ENCODE measurements at regions not wholly inside any gene's neighbourhood (a gene's known extent, or its start where the extent isn't known, plus 50 kb on each side); places are given as distances from the start of the nearest gene placed in this dataset.

DNA sequence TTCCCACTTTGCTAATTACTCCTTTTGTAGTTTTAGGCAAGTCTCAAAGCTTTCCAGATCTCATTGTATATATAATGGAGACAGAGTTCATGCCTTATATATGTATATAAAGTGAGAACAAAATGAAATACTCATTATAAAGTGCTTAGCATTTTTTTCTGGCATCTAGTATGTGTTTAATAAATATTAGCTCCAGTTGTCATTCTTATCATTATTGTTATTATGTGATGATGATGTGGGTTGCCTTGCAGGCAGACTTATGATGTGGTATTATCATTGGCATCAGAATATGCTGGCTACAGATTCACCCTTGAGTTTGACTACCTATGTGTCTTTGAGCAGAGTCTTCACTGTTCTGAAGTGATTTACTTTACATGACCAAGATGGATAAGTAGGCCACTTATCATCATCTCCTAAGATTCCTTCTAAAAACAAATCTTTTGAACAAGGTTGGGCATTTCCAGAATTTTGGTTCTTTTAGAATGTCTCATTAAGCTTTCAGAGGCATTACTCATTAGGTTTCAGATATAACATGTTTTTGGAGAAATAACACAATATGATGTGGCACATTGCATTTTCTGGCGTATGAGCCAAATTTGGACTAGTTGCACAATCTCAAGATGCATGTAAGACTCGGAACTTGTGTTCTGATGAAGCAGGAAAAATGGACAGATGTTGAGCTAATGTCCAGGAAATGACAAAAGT lies 145.6 kb upstream of the TNC start:
- Histone ChIP-seq H3K36me3 (no peaks in the 10 kb centered on the region), H3K4me3 (no peak overlapping the region), H3K27me3 (no peaks in the 10 kb centered on the region), H3K27ac (no peak overlapping the region), H3K4me1 (peaks cover 0 to 14% (median 2%) of the 10 kb centered on the region in 4 donors), H3K9me3 (no peaks in the 10 kb centered on the region)
- DNase-seq (ENCODE audit: low spot score in 2 of 2), result no peak
- TF ChIP-seq, protein P1, sequence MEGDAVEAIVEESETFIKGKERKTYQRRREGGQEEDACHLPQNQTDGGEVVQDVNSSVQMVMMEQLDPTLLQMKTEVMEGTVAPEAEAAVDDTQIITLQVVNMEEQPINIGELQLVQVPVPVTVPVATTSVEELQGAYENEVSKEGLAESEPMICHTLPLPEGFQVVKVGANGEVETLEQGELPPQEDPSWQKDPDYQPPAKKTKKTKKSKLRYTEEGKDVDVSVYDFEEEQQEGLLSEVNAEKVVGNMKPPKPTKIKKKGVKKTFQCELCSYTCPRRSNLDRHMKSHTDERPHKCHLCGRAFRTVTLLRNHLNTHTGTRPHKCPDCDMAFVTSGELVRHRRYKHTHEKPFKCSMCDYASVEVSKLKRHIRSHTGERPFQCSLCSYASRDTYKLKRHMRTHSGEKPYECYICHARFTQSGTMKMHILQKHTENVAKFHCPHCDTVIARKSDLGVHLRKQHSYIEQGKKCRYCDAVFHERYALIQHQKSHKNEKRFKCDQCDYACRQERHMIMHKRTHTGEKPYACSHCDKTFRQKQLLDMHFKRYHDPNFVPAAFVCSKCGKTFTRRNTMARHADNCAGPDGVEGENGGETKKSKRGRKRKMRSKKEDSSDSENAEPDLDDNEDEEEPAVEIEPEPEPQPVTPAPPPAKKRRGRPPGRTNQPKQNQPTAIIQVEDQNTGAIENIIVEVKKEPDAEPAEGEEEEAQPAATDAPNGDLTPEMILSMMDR (IDR thresholded peaks at IDR 0.05), result no peak
- TF ChIP-seq POLR2A (IDR thresholded peaks at IDR 0.05) (no peak), EP300 (IDR thresholded peaks at IDR 0.05) (no peak)
- WGBS, 2 donors, result 88 to 95% methylated on average over 2 of the region's 2 CpGs

DNA sequence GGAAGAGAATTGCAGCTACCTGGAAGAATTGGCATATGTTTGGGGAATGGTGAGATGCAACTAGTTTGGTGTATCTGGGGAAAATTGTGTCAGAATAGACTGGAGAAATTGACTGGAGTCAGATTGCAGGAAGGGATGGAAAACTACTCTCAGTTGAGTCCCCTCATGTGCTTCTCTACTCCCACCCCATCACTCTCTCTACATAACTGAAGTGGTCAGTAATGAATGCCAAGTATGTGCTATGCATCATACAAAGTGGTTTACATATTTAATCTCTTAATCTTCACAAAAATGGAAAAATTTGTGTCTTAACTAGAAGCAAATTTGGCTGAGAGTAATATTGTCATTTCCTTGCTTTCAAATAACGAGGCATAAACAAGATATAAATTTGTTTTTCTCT lies 146.4 kb upstream of the TNC start:
- Histone ChIP-seq H3K9me3 (no peaks in the 10 kb centered on the region), H3K4me1 (peaks cover 0 to 14% (median 2%) of the 10 kb centered on the region in 4 donors), H3K27ac (no peak overlapping the region), H3K27me3 (no peaks in the 10 kb centered on the region), H3K4me3 (no peak overlapping the region), H3K36me3 (no peaks in the 10 kb centered on the region)
- WGBS, 2 donors, result 90 to 96% methylated on average over 1 of the region's 1 CpG
- TF ChIP-seq EP300 (IDR thresholded peaks at IDR 0.05) (no peak), POLR2A (IDR thresholded peaks at IDR 0.05) (no peak)
- TF ChIP-seq, protein P1 (IDR thresholded peaks at IDR 0.05), result no peak
- no peak for DNase-seq (ENCODE audit: low spot score in 2 of 2)

DNA sequence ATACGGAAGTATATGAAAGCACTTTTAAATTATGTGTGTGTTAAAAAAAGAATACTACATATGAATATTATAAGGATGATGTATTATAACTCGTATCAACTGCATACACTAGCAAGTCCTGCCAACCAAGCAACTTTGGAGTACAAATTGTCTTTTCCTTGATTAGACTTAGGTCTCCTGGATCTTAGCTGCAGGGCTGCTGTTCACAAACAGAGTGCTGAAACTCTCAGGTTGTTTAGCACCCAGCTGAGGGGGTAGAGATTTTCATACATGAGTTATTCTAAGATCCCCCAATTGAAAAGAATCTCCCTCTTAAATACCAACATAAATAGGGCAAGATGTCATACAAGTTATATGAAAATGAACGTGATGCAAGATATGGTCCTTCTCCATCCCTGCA lies 149.8 kb upstream of the TNC start:
- Histone ChIP-seq H3K36me3 (no peaks in the 10 kb centered on the region), H3K27ac (no peak overlapping the region), H3K4me3 (no peak overlapping the region), H3K27me3 (no peaks in the 10 kb centered on the region), H3K4me1 (peaks cover 0 to 14% (median 2%) of the 10 kb centered on the region in 4 donors), H3K9me3 (no peaks in the 10 kb centered on the region)
- TF ChIP-seq, protein P1 (IDR thresholded peaks at IDR 0.05), result no peak
- TF ChIP-seq POLR2A (IDR thresholded peaks at IDR 0.05) (no peak), EP300 (IDR thresholded peaks at IDR 0.05) (no peak)
- WGBS, 2 donors, result 70 to 75% methylated on average over 3 of the region's 3 CpGs
- no peak for DNase-seq (ENCODE audit: low spot score in 2 of 2)

DNA sequence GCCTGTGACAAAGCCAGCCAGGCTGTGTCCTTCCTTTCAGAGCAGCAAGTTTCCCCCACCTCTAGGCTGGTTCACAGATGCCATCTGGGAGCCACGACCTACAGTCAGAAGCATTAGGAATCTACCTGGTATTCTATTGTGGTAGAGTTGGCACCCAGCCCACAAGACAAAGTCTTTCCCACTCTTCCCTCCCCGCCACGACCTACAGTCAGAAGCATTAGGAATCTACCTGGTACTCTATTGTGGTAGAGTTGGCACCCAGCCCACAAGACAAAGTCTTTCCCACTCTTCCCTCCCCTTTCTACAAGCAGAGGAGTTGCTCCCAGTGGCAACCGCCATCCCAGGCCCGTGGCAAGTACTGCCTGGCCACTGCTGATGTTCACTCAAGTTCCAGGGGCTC lies 157.8 kb upstream of the TNC start:
- TF ChIP-seq EP300 (IDR thresholded peaks at IDR 0.05) (no peak), POLR2A (IDR thresholded peaks at IDR 0.05) (no peak)
- TF ChIP-seq, protein P1 (IDR thresholded peaks at IDR 0.05), result no peak
- Histone ChIP-seq H3K27me3 (no peaks in the 10 kb centered on the region), H3K27ac (no peak overlapping the region), H3K4me1 (no peaks in the 10 kb centered on the region), H3K9me3 (no peaks in the 10 kb centered on the region), H3K36me3 (no peaks in the 10 kb centered on the region), H3K4me3 (no peak overlapping the region)
- WGBS, 2 donors, result 95 to 98% methylated on average over 5 of the region's 5 CpGs
- no peak for DNase-seq (ENCODE audit: low spot score in 2 of 2)

DNA sequence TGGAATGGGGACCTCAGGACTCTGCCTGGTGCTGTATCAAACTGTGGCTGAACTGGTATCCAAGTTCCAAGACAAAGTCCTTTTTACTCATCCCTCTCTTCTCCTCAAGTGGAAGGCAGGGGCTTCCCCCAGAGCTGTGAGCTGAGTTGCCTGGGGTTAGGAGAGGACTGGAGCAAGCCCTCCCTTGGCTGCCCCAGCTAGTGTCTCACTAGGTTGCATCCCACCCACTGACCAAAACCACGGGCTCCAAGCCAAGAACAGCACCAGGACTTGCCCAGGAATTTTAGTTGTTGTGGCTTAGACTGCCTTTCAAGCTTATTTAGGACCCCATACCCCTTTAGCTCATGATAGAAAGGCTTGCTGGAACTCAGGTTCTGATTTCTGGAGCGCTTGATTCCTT lies 158.7 kb upstream of the TNC start:
- DNase-seq (ENCODE audit: low spot score in 2 of 2), result no peak
- 71 to 79% methylated on average over 2 of the region's 2 CpGs for WGBS, 2 donors

More for the DNA sequence above, 158.7 kb upstream of the TNC start:
- Histone ChIP-seq H3K9me3 (no peaks in the 10 kb centered on the region), H3K4me3 (no peak overlapping the region), H3K27ac (no peak overlapping the region), H3K36me3 (no peaks in the 10 kb centered on the region), H3K4me1 (no peaks in the 10 kb centered on the region), H3K27me3 (no peaks in the 10 kb centered on the region)
- TF ChIP-seq POLR2A (IDR thresholded peaks at IDR 0.05) (no peak), EP300 (IDR thresholded peaks at IDR 0.05) (no peak)
- TF ChIP-seq, protein P1 (IDR thresholded peaks at IDR 0.05), result no peak

All from tibial nerve (tissue), 4 donors.